SK-N-SH (cell line): ENCODE measurements at regions not wholly inside any gene's neighbourhood (a gene's known extent, or its start where the extent isn't known, plus 50 kb on each side); places are given as distances from the start of the nearest gene placed in this dataset.

Experiments
- EP300 ChIP-seq, 2 experiments: IDR thresholded peaks; 2 replicates each; pipeline versions ENCODE4 v1.4.0 to v1.6.1; 2012; ENCODE audit warnings: borderline replicate concordance in 1 of 2, low read depth in 1 of 2, low read length in 1 of 2
- GABPA ChIP-seq: IDR thresholded peaks from 2 replicates; pipeline ENCODE4 v1.4.0; 2012; ENCODE audit warnings: low read depth, mild to moderate bottlenecking
- RFX5 ChIP-seq: IDR thresholded peaks from 2 replicates; pipeline ENCODE4 v1.6.1; 2012; ENCODE audit warnings: mild to moderate bottlenecking, improper control_type of control experiment, low read length
- TCF12 ChIP-seq: IDR thresholded peaks from 2 replicates; pipeline ENCODE4 v1.4.0; 2012
- TF ChIP-seq, protein P1 (sequence below): fragments of 200-600 bp; sonication (generic); IDR thresholded peaks from 2 replicates; pipeline ENCODE4 v1.6.1; 2017; ENCODE audit warnings: antibody characterized with exemption, mild to moderate bottlenecking, moderate library complexity
- TF ChIP-seq, protein P2 (sequence below): IDR thresholded peaks from 2 replicates; pipeline ENCODE4 v1.4.0; 2012; ENCODE audit warnings: low read depth, borderline replicate concordance

DNA sequence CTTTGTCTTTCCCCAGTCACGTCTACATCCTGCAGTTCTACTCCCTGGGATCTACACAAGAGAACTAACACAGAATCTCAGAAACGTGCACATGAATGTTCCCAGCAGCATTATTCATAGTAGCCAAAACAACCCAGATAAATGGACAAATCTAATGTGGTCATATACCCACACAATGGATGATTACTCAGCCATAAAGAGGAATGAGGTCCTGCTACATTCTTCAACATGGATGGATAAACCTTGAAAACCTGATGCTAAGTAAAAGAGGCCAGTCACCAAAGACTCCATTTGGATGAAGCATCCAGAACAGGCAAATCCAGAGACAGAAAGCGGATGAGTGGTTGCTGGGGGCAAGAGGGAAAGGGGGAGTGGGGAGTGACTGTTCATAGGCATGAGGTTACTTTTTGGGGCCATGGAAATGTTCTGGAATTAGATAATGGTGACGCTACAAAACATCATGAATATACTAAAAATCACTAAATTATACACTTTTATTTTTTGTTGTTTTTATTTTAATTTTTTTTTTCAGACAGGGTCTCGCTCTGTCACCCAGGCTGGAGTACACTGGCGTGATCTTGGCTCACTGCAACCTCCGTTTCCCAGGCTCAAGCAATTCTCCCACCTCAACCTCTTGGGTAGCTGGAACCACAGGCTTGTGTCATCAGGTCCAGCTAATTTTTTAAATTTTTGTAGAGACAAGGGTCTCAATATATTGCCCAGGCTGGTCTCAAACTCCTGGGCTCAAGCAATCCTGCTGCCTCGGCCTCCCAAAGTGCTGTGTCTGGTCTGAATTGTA is 50.8 kb upstream of the DSN1 start:
- TF ChIP-seq, protein P1, sequence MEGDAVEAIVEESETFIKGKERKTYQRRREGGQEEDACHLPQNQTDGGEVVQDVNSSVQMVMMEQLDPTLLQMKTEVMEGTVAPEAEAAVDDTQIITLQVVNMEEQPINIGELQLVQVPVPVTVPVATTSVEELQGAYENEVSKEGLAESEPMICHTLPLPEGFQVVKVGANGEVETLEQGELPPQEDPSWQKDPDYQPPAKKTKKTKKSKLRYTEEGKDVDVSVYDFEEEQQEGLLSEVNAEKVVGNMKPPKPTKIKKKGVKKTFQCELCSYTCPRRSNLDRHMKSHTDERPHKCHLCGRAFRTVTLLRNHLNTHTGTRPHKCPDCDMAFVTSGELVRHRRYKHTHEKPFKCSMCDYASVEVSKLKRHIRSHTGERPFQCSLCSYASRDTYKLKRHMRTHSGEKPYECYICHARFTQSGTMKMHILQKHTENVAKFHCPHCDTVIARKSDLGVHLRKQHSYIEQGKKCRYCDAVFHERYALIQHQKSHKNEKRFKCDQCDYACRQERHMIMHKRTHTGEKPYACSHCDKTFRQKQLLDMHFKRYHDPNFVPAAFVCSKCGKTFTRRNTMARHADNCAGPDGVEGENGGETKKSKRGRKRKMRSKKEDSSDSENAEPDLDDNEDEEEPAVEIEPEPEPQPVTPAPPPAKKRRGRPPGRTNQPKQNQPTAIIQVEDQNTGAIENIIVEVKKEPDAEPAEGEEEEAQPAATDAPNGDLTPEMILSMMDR = no peak
- TF ChIP-seq GABPA (no peak), RFX5 (no peak), TCF12 (no peak), EP300 (IDR thresholded peaks at IDR 0.05; ENCODE audit: borderline replicate concordance in 1 of 2, low read depth in 1 of 2, low read length in 1 of 2) (no peak)
- TF ChIP-seq, protein P2, sequence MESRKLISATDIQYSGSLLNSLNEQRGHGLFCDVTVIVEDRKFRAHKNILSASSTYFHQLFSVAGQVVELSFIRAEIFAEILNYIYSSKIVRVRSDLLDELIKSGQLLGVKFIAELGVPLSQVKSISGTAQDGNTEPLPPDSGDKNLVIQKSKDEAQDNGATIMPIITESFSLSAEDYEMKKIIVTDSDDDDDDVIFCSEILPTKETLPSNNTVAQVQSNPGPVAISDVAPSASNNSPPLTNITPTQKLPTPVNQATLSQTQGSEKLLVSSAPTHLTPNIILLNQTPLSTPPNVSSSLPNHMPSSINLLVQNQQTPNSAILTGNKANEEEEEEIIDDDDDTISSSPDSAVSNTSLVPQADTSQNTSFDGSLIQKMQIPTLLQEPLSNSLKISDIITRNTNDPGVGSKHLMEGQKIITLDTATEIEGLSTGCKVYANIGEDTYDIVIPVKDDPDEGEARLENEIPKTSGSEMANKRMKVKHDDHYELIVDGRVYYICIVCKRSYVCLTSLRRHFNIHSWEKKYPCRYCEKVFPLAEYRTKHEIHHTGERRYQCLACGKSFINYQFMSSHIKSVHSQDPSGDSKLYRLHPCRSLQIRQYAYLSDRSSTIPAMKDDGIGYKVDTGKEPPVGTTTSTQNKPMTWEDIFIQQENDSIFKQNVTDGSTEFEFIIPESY = no peak
